ENCODE measurements at regions not wholly inside any gene's neighbourhood (a gene's known extent, or its start where the extent isn't known, plus 50 kb on each side); places are given as distances from the start of the nearest gene placed in this dataset.

DNA sequence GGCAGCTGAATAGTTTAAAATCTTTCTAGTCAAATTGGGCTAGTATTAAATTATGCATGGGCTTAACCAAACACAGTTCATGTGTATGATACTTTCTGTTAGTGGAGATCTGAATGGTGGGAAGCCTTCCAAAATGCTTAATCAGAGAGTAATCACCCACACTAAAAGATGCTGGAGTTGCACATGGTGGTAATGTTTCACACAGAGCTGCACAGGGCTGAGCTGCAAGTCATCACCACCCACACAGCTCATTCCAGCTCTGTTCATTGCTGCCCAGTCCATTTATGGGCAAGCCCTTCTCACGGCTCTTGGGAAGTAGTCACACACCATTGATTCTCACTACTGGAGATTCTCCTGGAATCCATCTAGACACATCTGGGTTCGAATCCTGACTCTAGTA, 351.5 kb upstream of the KCNN2 start:
- ATAC-seq (no peak), DNase-seq (no peak)
- H3K4me3 ChIP-seq = no peak overlapping the region
- no peak overlapping the region for H3K27ac ChIP-seq
- H3K36me3 ChIP-seq = no peaks in the 10 kb centered on the region
- intact Hi-C loops (cut with DNase I) = no loop called here
- no peaks in the 10 kb centered on the region for H3K27me3 ChIP-seq
- 57% methylated on average over 2 of the region's 2 CpGs for WGBS (ENCODE audit: insufficient coverage, low coverage, low lambda C conversion rate, missing lambda C conversion rate)
- no peak for TF ChIP-seq POLR2A (IDR thresholded peaks at IDR 0.05)
- TF ChIP-seq, protein P1, sequence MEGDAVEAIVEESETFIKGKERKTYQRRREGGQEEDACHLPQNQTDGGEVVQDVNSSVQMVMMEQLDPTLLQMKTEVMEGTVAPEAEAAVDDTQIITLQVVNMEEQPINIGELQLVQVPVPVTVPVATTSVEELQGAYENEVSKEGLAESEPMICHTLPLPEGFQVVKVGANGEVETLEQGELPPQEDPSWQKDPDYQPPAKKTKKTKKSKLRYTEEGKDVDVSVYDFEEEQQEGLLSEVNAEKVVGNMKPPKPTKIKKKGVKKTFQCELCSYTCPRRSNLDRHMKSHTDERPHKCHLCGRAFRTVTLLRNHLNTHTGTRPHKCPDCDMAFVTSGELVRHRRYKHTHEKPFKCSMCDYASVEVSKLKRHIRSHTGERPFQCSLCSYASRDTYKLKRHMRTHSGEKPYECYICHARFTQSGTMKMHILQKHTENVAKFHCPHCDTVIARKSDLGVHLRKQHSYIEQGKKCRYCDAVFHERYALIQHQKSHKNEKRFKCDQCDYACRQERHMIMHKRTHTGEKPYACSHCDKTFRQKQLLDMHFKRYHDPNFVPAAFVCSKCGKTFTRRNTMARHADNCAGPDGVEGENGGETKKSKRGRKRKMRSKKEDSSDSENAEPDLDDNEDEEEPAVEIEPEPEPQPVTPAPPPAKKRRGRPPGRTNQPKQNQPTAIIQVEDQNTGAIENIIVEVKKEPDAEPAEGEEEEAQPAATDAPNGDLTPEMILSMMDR (IDR thresholded peaks at IDR 0.05) = no peak
- H3K9me3 ChIP-seq = no peaks in the 10 kb centered on the region
- no peaks in the 10 kb centered on the region for H3K4me1 ChIP-seq

DNA sequence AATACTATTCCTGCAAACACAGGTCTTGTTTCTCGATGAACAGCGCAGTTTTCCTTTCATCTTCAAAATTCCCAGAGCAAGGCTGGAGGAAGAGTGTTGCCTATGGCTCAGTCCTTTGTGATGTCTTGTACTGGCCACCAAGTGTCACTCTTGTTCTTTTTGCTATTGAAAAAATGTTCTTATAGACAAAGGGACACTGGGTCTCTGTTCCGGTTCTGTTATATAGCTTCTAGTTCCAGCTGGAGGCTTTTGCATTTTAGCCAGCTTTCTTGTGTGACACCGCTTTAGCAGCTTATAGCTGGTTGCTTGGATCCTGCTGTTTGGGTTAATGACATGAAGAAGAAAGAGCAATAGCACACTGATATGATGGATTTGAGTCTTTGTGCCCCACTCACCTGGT, 343.7 kb upstream of the KCNN2 start:
- TF ChIP-seq, protein P1 (IDR thresholded peaks at IDR 0.05) = peak in 1 of 4 donors; percentile 9
- no peak for TF ChIP-seq POLR2A (IDR thresholded peaks at IDR 0.05)
- Histone ChIP-seq H3K9me3 (no peaks in the 10 kb centered on the region), H3K4me3 (no peak overlapping the region), H3K36me3 (no peaks in the 10 kb centered on the region), H3K4me1 (no peaks in the 10 kb centered on the region), H3K27ac (no peak overlapping the region), H3K27me3 (no peaks in the 10 kb centered on the region)
- WGBS (ENCODE audit: insufficient coverage, low coverage, low lambda C conversion rate, missing lambda C conversion rate) = 51% methylated on average over 4 of the region's 4 CpGs
- DNase-seq (no peak), ATAC-seq (no peak)
- intact Hi-C loops (cut with DNase I) = no loop called here

DNA sequence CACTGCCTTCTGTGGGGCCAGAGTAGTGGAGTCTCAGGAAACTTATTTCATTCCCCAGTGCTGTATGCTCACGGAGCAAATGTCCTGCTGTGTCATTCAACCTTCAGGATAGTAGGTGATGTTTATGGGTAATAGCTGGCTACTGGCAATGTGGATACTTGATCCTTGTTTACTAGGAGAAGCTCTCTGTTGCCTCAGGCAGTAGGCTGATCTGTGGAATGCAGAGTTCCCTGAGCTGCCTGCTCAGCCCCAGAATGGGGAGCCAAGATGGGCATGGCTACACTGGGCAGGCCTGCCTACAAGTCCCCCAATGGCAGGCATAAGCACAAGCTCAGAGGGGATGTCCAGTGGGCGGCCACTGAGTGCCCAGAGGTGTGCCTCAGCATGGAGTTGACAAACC, 323.1 kb upstream of the KCNN2 start:
- 17% methylated on average over 1 of the region's 2 CpGs for WGBS (ENCODE audit: insufficient coverage, low coverage, low lambda C conversion rate, missing lambda C conversion rate)
- no peaks in the 10 kb centered on the region for H3K36me3 ChIP-seq
- no peaks in the 10 kb centered on the region for H3K27me3 ChIP-seq
- H3K4me1 ChIP-seq = no peaks in the 10 kb centered on the region
- no peak overlapping the region for H3K4me3 ChIP-seq
- no peaks in the 10 kb centered on the region for H3K9me3 ChIP-seq
- DNase-seq = no peak
- no peak overlapping the region for H3K27ac ChIP-seq
- intact Hi-C loops (cut with DNase I) = no loop called here
- peak in 1 of 4 donors; percentile 28 for ATAC-seq
- no peak for TF ChIP-seq POLR2A (IDR thresholded peaks at IDR 0.05)
- TF ChIP-seq, protein P1 (IDR thresholded peaks at IDR 0.05) = no peak

DNA sequence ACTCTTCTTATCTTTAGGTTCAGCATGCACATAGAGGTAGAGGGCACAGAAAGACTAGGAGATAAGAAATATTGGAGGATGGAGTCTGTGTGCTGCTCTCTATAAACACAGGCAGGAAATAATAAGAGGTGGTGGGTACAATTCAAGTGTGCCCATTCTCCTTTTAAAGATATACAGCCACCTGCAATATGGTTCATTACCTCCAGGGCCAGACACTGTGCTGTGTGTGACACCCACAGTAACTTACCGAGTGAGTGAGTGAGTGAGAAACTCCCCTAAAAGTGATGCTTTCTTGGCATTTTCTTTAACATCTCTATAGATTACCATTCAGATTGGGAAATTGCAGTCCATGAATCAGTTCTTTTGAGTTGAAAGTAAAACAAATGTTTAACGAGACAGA, 311.8 kb upstream of the KCNN2 start:
- intact Hi-C loops (cut with DNase I) = no loop called here

More for the DNA sequence above, 311.8 kb upstream of the KCNN2 start:
- no peak for ATAC-seq
- no peaks in the 10 kb centered on the region for H3K4me1 ChIP-seq
- H3K4me3 ChIP-seq = no peak overlapping the region
- H3K27ac ChIP-seq = no peak overlapping the region
- H3K9me3 ChIP-seq = no peaks in the 10 kb centered on the region
- no peaks in the 10 kb centered on the region for H3K27me3 ChIP-seq
- no peaks in the 10 kb centered on the region for H3K36me3 ChIP-seq
- 38% methylated on average over 2 of the region's 2 CpGs for WGBS (ENCODE audit: insufficient coverage, low coverage, low lambda C conversion rate, missing lambda C conversion rate)
- DNase-seq = no peak
- no peak for TF ChIP-seq POLR2A (IDR thresholded peaks at IDR 0.05)
- TF ChIP-seq, protein P1 (IDR thresholded peaks at IDR 0.05) = no peak

Data from right lobe of liver (tissue), 6 donors.